ENCODE measurements at regions not wholly inside any gene's neighbourhood (a gene's known extent, or its start where the extent isn't known, plus 50 kb on each side); places are given as distances from the start of the nearest gene placed in this dataset.

- TF ChIP-seq PRDM15 (CRISPR knock-in tag; IDR thresholded peaks at IDR 0.05): no peak
- no peak for TF ChIP-seq BRCA1 (IDR thresholded peaks at IDR 0.05; ENCODE audit: low read depth, low read length)
- TF ChIP-seq SKIL (IDR thresholded peaks at IDR 0.05; ENCODE audit: low read depth, poor library complexity, severe bottlenecking): no peak
- no peak for TF ChIP-seq ZBTB11 (CRISPR knock-in tag; IDR thresholded peaks at IDR 0.05)
- TF ChIP-seq MTA2 (IDR thresholded peaks at IDR 0.05; ENCODE audit: low read depth): no peak
- no peak for TF ChIP-seq LARP7 (IDR thresholded peaks at IDR 0.05)
- no peak for TF ChIP-seq USF2 (IDR thresholded peaks at IDR 0.05; ENCODE audit: borderline replicate concordance, low read depth, low read length)
- no peak for TF ChIP-seq NR2C2 (IDR thresholded peaks at IDR 0.05; ENCODE audit: borderline replicate concordance, control insufficient read depth, insufficient read length, low read depth)
Measured at GRCh38 chr5:167050568-167051401, 1240.7 kb upstream of the WWC1 start (continued).

All from GM12878 (cell line).